ENCODE measurements at regions not wholly inside any gene's neighbourhood (a gene's known extent, or its start where the extent isn't known, plus 50 kb on each side); places are given as distances from the start of the nearest gene placed in this dataset.

DNA sequence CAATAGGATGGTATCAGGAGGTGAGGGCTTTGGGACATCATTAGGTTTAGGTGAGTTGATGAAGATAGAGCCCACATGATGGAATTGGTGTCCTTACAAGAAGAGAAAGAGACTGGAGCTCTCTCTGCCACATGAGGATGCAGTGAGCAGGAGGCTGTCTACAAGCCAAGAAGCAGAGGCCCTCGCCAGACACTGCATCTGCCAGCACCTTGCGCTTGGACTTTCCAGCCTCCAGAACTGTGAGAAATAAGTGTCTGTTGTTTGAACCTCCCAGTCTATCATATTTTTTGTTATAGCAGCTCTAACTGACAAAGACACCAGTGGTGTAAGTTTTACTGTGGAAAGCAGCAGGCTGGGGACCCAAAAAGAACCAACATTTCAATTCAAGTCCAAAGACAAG is 571.1 kb upstream of the ID2 start:
- Histone ChIP-seq H3F3A (ENCODE audit: insufficient read depth, low read length, poor library complexity, severe bottlenecking) (no peaks in the 10 kb centered on the region), H3K36me3 (ENCODE audit: insufficient read depth, low read length) (no peaks in the 10 kb centered on the region), H3K9ac (ENCODE audit: low read length) (no peak overlapping the region), H4K20me1 (ENCODE audit: insufficient read depth) (no peaks in the 10 kb centered on the region), H3K27me3 (ENCODE audit: insufficient read depth, low read depth, low read length) (no peaks in the 10 kb centered on the region), H3K4me2 (ENCODE audit: low read length) (no peak overlapping the region), H3K9me3 (ENCODE audit: low read length) (no peaks in the 10 kb centered on the region), H3K4me3 (ENCODE audit: low read length) (no peak overlapping the region), H2AFZ (ENCODE audit: low read depth, low read length) (no peak overlapping the region), H3K27ac (ENCODE audit: low read length) (no peak overlapping the region), H3K9me2 (ENCODE audit: insufficient read depth, low read length) (no peaks in the 10 kb centered on the region), H3K79me2 (replicated peaks; ENCODE audit: insufficient read depth, low read length) (no peaks in the 10 kb centered on the region)
- TF ChIP-seq, protein P1, sequence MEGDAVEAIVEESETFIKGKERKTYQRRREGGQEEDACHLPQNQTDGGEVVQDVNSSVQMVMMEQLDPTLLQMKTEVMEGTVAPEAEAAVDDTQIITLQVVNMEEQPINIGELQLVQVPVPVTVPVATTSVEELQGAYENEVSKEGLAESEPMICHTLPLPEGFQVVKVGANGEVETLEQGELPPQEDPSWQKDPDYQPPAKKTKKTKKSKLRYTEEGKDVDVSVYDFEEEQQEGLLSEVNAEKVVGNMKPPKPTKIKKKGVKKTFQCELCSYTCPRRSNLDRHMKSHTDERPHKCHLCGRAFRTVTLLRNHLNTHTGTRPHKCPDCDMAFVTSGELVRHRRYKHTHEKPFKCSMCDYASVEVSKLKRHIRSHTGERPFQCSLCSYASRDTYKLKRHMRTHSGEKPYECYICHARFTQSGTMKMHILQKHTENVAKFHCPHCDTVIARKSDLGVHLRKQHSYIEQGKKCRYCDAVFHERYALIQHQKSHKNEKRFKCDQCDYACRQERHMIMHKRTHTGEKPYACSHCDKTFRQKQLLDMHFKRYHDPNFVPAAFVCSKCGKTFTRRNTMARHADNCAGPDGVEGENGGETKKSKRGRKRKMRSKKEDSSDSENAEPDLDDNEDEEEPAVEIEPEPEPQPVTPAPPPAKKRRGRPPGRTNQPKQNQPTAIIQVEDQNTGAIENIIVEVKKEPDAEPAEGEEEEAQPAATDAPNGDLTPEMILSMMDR (IDR thresholded peaks at IDR 0.05; ENCODE audit: poor library complexity, severe bottlenecking), result no peak
- TF ChIP-seq EP300 (conservative IDR thresholded peaks at IDR 0.05; ENCODE audit: poor library complexity, severe bottlenecking) (no peak), MXI1 (conservative IDR thresholded peaks at IDR 0.05; ENCODE audit: poor library complexity, severe bottlenecking) (no peak), RAD21 (conservative IDR thresholded peaks at IDR 0.05) (no peak), EZH2 (IDR thresholded peaks at IDR 0.05; ENCODE audit: borderline replicate concordance, insufficient read depth, low read length, poor library complexity, severe bottlenecking) (no peak), TAF1 (IDR thresholded peaks at IDR 0.05; ENCODE audit: low read depth) (no peak), SMC3 (conservative IDR thresholded peaks at IDR 0.05; ENCODE audit: poor library complexity) (no peak), POLR2AphosphoS5 (IDR thresholded peaks at IDR 0.05) (no peak)
- TF ChIP-seq, protein P2, sequence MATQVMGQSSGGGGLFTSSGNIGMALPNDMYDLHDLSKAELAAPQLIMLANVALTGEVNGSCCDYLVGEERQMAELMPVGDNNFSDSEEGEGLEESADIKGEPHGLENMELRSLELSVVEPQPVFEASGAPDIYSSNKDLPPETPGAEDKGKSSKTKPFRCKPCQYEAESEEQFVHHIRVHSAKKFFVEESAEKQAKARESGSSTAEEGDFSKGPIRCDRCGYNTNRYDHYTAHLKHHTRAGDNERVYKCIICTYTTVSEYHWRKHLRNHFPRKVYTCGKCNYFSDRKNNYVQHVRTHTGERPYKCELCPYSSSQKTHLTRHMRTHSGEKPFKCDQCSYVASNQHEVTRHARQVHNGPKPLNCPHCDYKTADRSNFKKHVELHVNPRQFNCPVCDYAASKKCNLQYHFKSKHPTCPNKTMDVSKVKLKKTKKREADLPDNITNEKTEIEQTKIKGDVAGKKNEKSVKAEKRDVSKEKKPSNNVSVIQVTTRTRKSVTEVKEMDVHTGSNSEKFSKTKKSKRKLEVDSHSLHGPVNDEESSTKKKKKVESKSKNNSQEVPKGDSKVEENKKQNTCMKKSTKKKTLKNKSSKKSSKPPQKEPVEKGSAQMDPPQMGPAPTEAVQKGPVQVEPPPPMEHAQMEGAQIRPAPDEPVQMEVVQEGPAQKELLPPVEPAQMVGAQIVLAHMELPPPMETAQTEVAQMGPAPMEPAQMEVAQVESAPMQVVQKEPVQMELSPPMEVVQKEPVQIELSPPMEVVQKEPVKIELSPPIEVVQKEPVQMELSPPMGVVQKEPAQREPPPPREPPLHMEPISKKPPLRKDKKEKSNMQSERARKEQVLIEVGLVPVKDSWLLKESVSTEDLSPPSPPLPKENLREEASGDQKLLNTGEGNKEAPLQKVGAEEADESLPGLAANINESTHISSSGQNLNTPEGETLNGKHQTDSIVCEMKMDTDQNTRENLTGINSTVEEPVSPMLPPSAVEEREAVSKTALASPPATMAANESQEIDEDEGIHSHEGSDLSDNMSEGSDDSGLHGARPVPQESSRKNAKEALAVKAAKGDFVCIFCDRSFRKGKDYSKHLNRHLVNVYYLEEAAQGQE (IDR thresholded peaks at IDR 0.05; ENCODE audit: borderline replicate concordance), result no peak

DNA sequence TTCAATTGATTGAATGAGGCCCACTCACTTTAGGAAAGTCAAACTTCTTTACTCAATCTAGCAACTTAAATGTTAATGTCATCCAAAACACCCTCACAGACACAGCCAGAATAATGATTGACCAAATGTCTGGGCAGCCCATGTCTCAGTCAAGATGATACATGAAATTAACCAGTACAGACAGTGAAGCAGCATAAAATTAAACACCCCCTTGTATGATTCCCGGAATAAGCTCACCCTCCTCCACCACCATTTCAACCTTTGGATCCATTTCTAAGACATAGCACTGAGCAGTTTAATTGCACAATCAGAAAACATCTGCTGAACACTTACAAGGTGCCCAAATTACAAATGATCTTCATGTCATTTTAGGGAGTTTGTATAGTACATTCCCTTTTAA is 570.7 kb upstream of the ID2 start:
- Histone ChIP-seq H3K27ac (ENCODE audit: low read length) (no peak overlapping the region), H2AFZ (ENCODE audit: low read depth, low read length) (no peak overlapping the region), H3K9me2 (ENCODE audit: insufficient read depth, low read length) (no peaks in the 10 kb centered on the region), H3K79me2 (replicated peaks; ENCODE audit: insufficient read depth, low read length) (no peaks in the 10 kb centered on the region), H3K36me3 (ENCODE audit: insufficient read depth, low read length) (no peaks in the 10 kb centered on the region), H3K27me3 (ENCODE audit: insufficient read depth, low read depth, low read length) (no peaks in the 10 kb centered on the region), H3F3A (ENCODE audit: insufficient read depth, low read length, poor library complexity, severe bottlenecking) (no peaks in the 10 kb centered on the region), H3K4me2 (ENCODE audit: low read length) (no peak overlapping the region), H4K20me1 (ENCODE audit: insufficient read depth) (no peaks in the 10 kb centered on the region), H3K4me3 (ENCODE audit: low read length) (no peak overlapping the region), H3K9ac (ENCODE audit: low read length) (no peak overlapping the region), H3K9me3 (ENCODE audit: low read length) (no peaks in the 10 kb centered on the region)
- TF ChIP-seq POLR2AphosphoS5 (IDR thresholded peaks at IDR 0.05) (no peak), MXI1 (conservative IDR thresholded peaks at IDR 0.05; ENCODE audit: poor library complexity, severe bottlenecking) (no peak), SMC3 (conservative IDR thresholded peaks at IDR 0.05; ENCODE audit: poor library complexity) (no peak), EP300 (conservative IDR thresholded peaks at IDR 0.05; ENCODE audit: poor library complexity, severe bottlenecking) (no peak), EZH2 (IDR thresholded peaks at IDR 0.05; ENCODE audit: borderline replicate concordance, insufficient read depth, low read length, poor library complexity, severe bottlenecking) (no peak)
- TF ChIP-seq, protein P2 (IDR thresholded peaks at IDR 0.05; ENCODE audit: borderline replicate concordance), result no peak

All from neural cell (in vitro differentiated cells).